Breast epithelium (tissue), 4 donors: ENCODE measurements at regions not wholly inside any gene's neighbourhood (a gene's known extent, or its start where the extent isn't known, plus 50 kb on each side); places are given as distances from the start of the nearest gene placed in this dataset.
"Not testable (repeated sequence)": the region's sequence is repeated elsewhere in the genome, so short reads cannot be mapped to it uniquely, and the experiment has no call there.

Experiments used
- DNase-seq, 2 donors: peaks; one replicate each; pipeline ENCODE4 v3.0.0-alpha.2; 2019; ENCODE audit warnings: low spot score in 2 of 2
- H3K27ac ChIP-seq, 2 donors: fragments of 200-600 bp; sonication (generic) in 1 of 2; one replicate each; pipeline ENCODE4 v1.5.1; 2016 to 2019; ENCODE audit warnings: mild to moderate bottlenecking in 1 of 2
- H3K27me3 ChIP-seq, 2 donors: fragments of 200-600 bp; sonication (generic) in 1 of 2; one replicate each; pipeline versions ENCODE4 v1.5.1 to v1.6.0; 2017 to 2019; ENCODE audit warnings: control low read depth in 1 of 2, mild to moderate bottlenecking in 1 of 2
- H3K36me3 ChIP-seq: fragments of 200-600 bp; one replicate; pipeline ENCODE4 v1.5.1; 2019
- H3K4me1 ChIP-seq, 2 donors: fragments of 200-600 bp; sonication (generic); one replicate each; pipeline ENCODE4 v1.5.1; 2016 to 2019; ENCODE audit warnings: control low read depth in 1 of 2
- H3K4me3 ChIP-seq, 3 donors: fragments of 200-600 bp; sonication (generic); 1 replicate in 2 of 3; 2 replicates in 1 of 3; pipeline ENCODE4 v1.5.1; 2016 to 2019; ENCODE audit warnings: mild to moderate bottlenecking in 3 of 3, moderate library complexity in 2 of 3
- H3K9me3 ChIP-seq, 2 donors: fragments of 200-600 bp; sonication (generic) in 1 of 2; one replicate each; pipeline ENCODE4 v1.5.1; 2016 to 2019; ENCODE audit warnings: control low read depth in 1 of 2
- CTCF ChIP-seq, 3 donors: fragments of 450-650 bp; IDR thresholded peaks; one replicate each; pipeline ENCODE4 v1.5.1; 2016 to 2017; ENCODE audit warnings: antibody characterized with exemption in 3 of 3, mild to moderate bottlenecking in 3 of 3, moderate library complexity in 3 of 3
- POLR2A ChIP-seq: fragments of 450-650 bp; IDR thresholded peaks from one replicate; pipeline ENCODE4 v1.6.1; 2016; ENCODE audit warnings: antibody characterized with exemption, mild to moderate bottlenecking, moderate library complexity
- POLR2AphosphoS5 ChIP-seq, 3 donors: sonication (generic); formaldehyde crosslinking; IDR thresholded peaks; one replicate each; pipeline ENCODE4 v1.6.1; 2017; ENCODE audit warnings: antibody characterized with exemption in 3 of 3
- intact Hi-C: fragments of 100-400 bp; cut with DNase I; formaldehyde crosslinking; loops from one replicate; pipeline ENCODE4 v1.15.1; 2023; ENCODE audit warnings: low total_unique reads

GRCh38 chr22:25449781-25450317 lies 114.6 kb upstream of the GRK3 start:
- intact Hi-C loops = no loop called here
- no peak for DNase-seq

GRCh38 chr22:25451480-25452114 lies 112.9 kb upstream of the GRK3 start:
- intact Hi-C loops = no loop called here
- H3K36me3 ChIP-seq = no peaks in the 10 kb centered on the region
- peaks cover 0 to 5% of the 10 kb centered on the region in 2 donors for H3K4me1 ChIP-seq
- peak overlapping the region in 1 of 3 donors; percentile 9 for H3K4me3 ChIP-seq
- TF ChIP-seq CTCF (IDR thresholded peaks at IDR 0.05) (no peak), POLR2A (no peak), POLR2AphosphoS5 (IDR thresholded peaks at IDR 0.05) (no peak)
- H3K27me3 ChIP-seq = no peaks in the 10 kb centered on the region
- H3K9me3 ChIP-seq = no peaks in the 10 kb centered on the region
- no peak for DNase-seq
- no peak overlapping the region for H3K27ac ChIP-seq

More at GRCh38 chr22:25449781-25450317, 114.6 kb upstream of the GRK3 start:
- TF ChIP-seq POLR2A (no peak), CTCF (IDR thresholded peaks at IDR 0.05) (no peak), POLR2AphosphoS5 (IDR thresholded peaks at IDR 0.05) (no peak)
- H3K36me3 ChIP-seq = no peaks in the 10 kb centered on the region
- peak overlapping the region in 1 of 3 donors; percentile 37 for H3K4me3 ChIP-seq
- peaks cover 0 to 5% of the 10 kb centered on the region in 2 donors for H3K4me1 ChIP-seq
- no peaks in the 10 kb centered on the region for H3K9me3 ChIP-seq
- H3K27ac ChIP-seq = no peak overlapping the region
- H3K27me3 ChIP-seq = no peaks in the 10 kb centered on the region

- Histone ChIP-seq H3K27ac (no peak overlapping the region), H3K9me3 (no peaks in the 10 kb centered on the region), H3K4me1 (peaks cover 0 to 5% of the 10 kb centered on the region in 2 donors), H3K36me3 (no peaks in the 10 kb centered on the region), H3K27me3 (no peaks in the 10 kb centered on the region), H3K4me3 (peak overlapping the region in 2 of 3 donors; percentile 9 to 15)
- intact Hi-C loops = no loop called here
- DNase-seq = no peak
- TF ChIP-seq CTCF (IDR thresholded peaks at IDR 0.05) = no peak
- no peak for TF ChIP-seq POLR2AphosphoS5 (IDR thresholded peaks at IDR 0.05)
- no peak for TF ChIP-seq POLR2A
Measured at GRCh38 chr22:25452116-25452700, 112.3 kb upstream of the GRK3 start.

- no peak for DNase-seq
- TF ChIP-seq POLR2AphosphoS5 (IDR thresholded peaks at IDR 0.05) = no peak
- no peak for TF ChIP-seq CTCF (IDR thresholded peaks at IDR 0.05)
- TF ChIP-seq POLR2A = no peak
- Histone ChIP-seq H3K27me3 (no peaks in the 10 kb centered on the region), H3K27ac (no peak overlapping the region), H3K4me3 (no peak overlapping the region), H3K9me3 (no peaks in the 10 kb centered on the region), H3K4me1 (peaks cover 0 to 5% of the 10 kb centered on the region in 2 donors), H3K36me3 (no peaks in the 10 kb centered on the region)
- intact Hi-C loops = no loop called here
Measured at GRCh38 chr22:25453058-25453457, 111.4 kb upstream of the GRK3 start.

GRCh38 chr22:25453557-25453956 lies 110.9 kb upstream of the GRK3 start:
- no peaks in the 10 kb centered on the region for H3K36me3 ChIP-seq
- no peak for TF ChIP-seq CTCF (IDR thresholded peaks at IDR 0.05)
- no peak for TF ChIP-seq POLR2A
- TF ChIP-seq POLR2AphosphoS5 (IDR thresholded peaks at IDR 0.05) = no peak
- H3K27me3 ChIP-seq = no peaks in the 10 kb centered on the region
- no peaks in the 10 kb centered on the region for H3K9me3 ChIP-seq
- no peak overlapping the region for H3K27ac ChIP-seq
- peaks cover 0 to 5% of the 10 kb centered on the region in 2 donors for H3K4me1 ChIP-seq
- DNase-seq = no peak
- H3K4me3 ChIP-seq = no peak overlapping the region
- intact Hi-C loops = no loop called here

GRCh38 chr22:25456300-25457043 lies 108.0 kb upstream of the GRK3 start:
- H3K27ac ChIP-seq, H3K4me3 ChIP-seq, H3K9me3 ChIP-seq, H3K27me3 ChIP-seq, H3K36me3 ChIP-seq, DNase-seq, intact Hi-C loops, H3K4me1 ChIP-seq: not testable (repeated sequence)

- DNase-seq, H3K4me1 ChIP-seq, H3K9me3 ChIP-seq, intact Hi-C loops, H3K27me3 ChIP-seq, H3K36me3 ChIP-seq, H3K4me3 ChIP-seq, H3K27ac ChIP-seq: not testable (repeated sequence)
Measured at GRCh38 chr22:25458631-25459030, 105.8 kb upstream of the GRK3 start.
